ENCODE measurements at regions not wholly inside any gene's neighbourhood (a gene's known extent, or its start where the extent isn't known, plus 50 kb on each side); places are given as distances from the start of the nearest gene placed in this dataset.

- no peaks in the 10 kb centered on the region for H3K4me1 Mint-ChIP-seq (ENCODE audit: low read depth)
- no peaks in the 10 kb centered on the region for H3K27me3 Mint-ChIP-seq
- TF ChIP-seq CTCF (IDR thresholded peaks at IDR 0.05), result no peak
Observed at GRCh38 chr15:93307513-93307912, 218.5 kb upstream of the RGMA start.

GRCh38 chr15:93305306-93305705 lies 216.3 kb upstream of the RGMA start:
- no peaks in the 10 kb centered on the region for H3K9me3 Mint-ChIP-seq
- no peaks in the 10 kb centered on the region for H3K27me3 Mint-ChIP-seq
- ATAC-seq (no peak), DNase-seq (no peak)
- H3K4me3 Mint-ChIP-seq, result no peak overlapping the region
- TF ChIP-seq CTCF (IDR thresholded peaks at IDR 0.05), result no peak
- H3K36me3 Mint-ChIP-seq (ENCODE audit: low read depth), result no peaks in the 10 kb centered on the region
- no peaks in the 10 kb centered on the region for H3K4me1 Mint-ChIP-seq (ENCODE audit: low read depth)
- no peak overlapping the region for H3K27ac Mint-ChIP-seq
- intact Hi-C loops (cut with micrococcal nuclease), result no loop called here
- ChIA-PET POLR2A (no interaction called here), CTCF (interaction anchor here (0.6 kb wide), 1 partner anchor 224 kb away, joined by 3 read pairs; no protein-coding TSS in a partner anchor)

More at GRCh38 chr15:93307513-93307912, 218.5 kb upstream of the RGMA start:
- Mint-ChIP-seq H3K9me3 (no peaks in the 10 kb centered on the region), H3K27ac (no peak overlapping the region), H3K36me3 (ENCODE audit: low read depth) (no peaks in the 10 kb centered on the region), H3K4me3 (no peak overlapping the region)
- CTCF ChIA-PET, result no interaction called here
- POLR2A ChIA-PET, result no interaction called here
- intact Hi-C loops (cut with micrococcal nuclease), result no loop called here
- ATAC-seq (no peak), DNase-seq (no peak)

GRCh38 chr15:93302080-93302765 lies 213.2 kb upstream of the RGMA start:
- Mint-ChIP-seq H3K9me3 (no peaks in the 10 kb centered on the region), H3K27me3 (no peaks in the 10 kb centered on the region), H3K4me3 (no peak overlapping the region), H3K4me1 (ENCODE audit: low read depth) (no peaks in the 10 kb centered on the region), H3K36me3 (ENCODE audit: low read depth) (no peaks in the 10 kb centered on the region), H3K27ac (no peak overlapping the region)
- ATAC-seq (no peak), DNase-seq (no peak)
- intact Hi-C loops (cut with micrococcal nuclease), result no loop called here
- ChIA-PET CTCF (no interaction called here), POLR2A (no interaction called here)
- no peak for TF ChIP-seq CTCF (IDR thresholded peaks at IDR 0.05)

- CTCF ChIA-PET, result no interaction called here
- intact Hi-C loops (cut with micrococcal nuclease), result no loop called here
- Mint-ChIP-seq H3K4me1 (ENCODE audit: low read depth) (no peaks in the 10 kb centered on the region), H3K27me3 (no peaks in the 10 kb centered on the region), H3K4me3 (no peak overlapping the region), H3K27ac (no peak overlapping the region), H3K9me3 (no peaks in the 10 kb centered on the region), H3K36me3 (ENCODE audit: low read depth) (no peaks in the 10 kb centered on the region)
- ATAC-seq, result no peak
- POLR2A ChIA-PET, result no interaction called here
- no peak for TF ChIP-seq CTCF (IDR thresholded peaks at IDR 0.05)
- DNase-seq, result no peak
Observed at GRCh38 chr15:93300796-93301195, 211.8 kb upstream of the RGMA start.

- DNase-seq (no peak), ATAC-seq (no peak)
- intact Hi-C loops (cut with micrococcal nuclease), result no loop called here
- H3K4me1 Mint-ChIP-seq (ENCODE audit: low read depth), result no peaks in the 10 kb centered on the region
- no peak overlapping the region for H3K4me3 Mint-ChIP-seq
- no peaks in the 10 kb centered on the region for H3K27me3 Mint-ChIP-seq
- ChIA-PET CTCF (no interaction called here), POLR2A (interaction anchor here (0.8 kb wide), 1 partner anchor 39 kb away, joined by 3 read pairs; no protein-coding TSS in a partner anchor)
- no peak overlapping the region for H3K27ac Mint-ChIP-seq
- no peaks in the 10 kb centered on the region for H3K9me3 Mint-ChIP-seq
- no peak for TF ChIP-seq CTCF (IDR thresholded peaks at IDR 0.05)
- H3K36me3 Mint-ChIP-seq (ENCODE audit: low read depth), result no peaks in the 10 kb centered on the region
Observed at GRCh38 chr15:93299675-93300074, 210.7 kb upstream of the RGMA start.
